ENCODE measurements at regions not wholly inside any gene's neighbourhood (a gene's known extent, or its start where the extent isn't known, plus 50 kb on each side); places are given as distances from the start of the nearest gene placed in this dataset.

DNA sequence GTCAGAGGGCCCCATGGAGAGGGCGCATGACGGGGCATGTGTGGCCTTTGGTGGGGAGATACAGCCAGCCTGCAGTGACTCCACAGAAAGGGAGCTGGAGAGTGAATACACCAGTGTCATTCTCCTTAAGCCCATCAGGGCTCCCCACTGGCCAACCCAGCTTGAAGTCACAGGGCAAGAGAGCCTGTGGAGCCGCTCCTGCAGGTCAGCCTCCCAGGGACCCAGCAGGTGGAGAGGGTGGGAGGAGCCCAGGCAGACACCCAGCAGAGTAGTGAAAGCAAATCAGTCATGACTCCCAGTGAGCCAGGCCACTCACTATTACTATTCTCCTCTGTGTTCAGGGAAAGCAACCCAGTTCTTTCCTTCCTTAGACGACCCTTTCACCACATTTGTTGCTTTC, 110.0 kb upstream of the CPM start:
- no peak for ATAC-seq

GRCh38 chr12:69044887-69045286, 111.9 kb upstream of the CPM start:
- Histone ChIP-seq H3K36me3 (no peaks in the 10 kb centered on the region), H3K4me1 (peaks cover 0 to 5% (median 0%) of the 10 kb centered on the region in 9 donors), H3K4me3 (no peak overlapping the region), H3K27ac (no peak overlapping the region), H3K9me3 (peaks cover 0 to 4% (median 0%) of the 10 kb centered on the region in 11 donors), H3K27me3 (no peaks in the 10 kb centered on the region)
- TF ChIP-seq CTCF (IDR thresholded peaks at IDR 0.05) = no peak
- intact Hi-C loops (cut with DNase I) = no loop called here
- no peak for ATAC-seq
- WGBS, 2 donors = 64 to 71% methylated on average over 2 of the region's 2 CpGs
- no peak for DNase-seq

More for the DNA sequence above, 110.0 kb upstream of the CPM start:
- Histone ChIP-seq H3K4me3 (no peak overlapping the region), H3K36me3 (no peaks in the 10 kb centered on the region), H3K27ac (no peak overlapping the region), H3K27me3 (no peaks in the 10 kb centered on the region), H3K4me1 (peaks cover 0 to 13% (median 0%) of the 10 kb centered on the region in 9 donors), H3K9me3 (no peaks in the 10 kb centered on the region)
- intact Hi-C loops (cut with DNase I) = no loop called here
- 56 to 65% methylated on average over 4 of the region's 4 CpGs for WGBS, 2 donors
- TF ChIP-seq CTCF (IDR thresholded peaks at IDR 0.05) = no peak
- DNase-seq = no peak

DNA sequence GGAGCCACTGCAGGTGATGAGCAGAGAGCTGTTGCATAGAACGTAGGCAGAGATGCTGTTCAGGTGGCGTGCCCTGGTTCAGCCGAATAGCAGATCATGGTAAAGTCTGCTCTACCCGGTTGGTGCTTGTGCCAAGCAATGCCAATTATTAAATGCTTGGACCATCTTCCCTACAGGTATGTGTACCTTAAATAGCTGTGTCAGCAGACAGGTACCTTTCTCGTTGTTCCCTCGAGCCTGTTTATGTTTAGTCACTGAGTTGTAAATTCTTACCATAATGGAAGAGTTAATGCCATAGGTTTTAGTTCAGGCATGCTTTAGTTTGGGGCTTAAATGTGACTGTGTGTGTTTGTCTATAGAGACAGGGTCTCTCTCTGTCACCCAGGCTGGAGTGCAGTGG, 112.5 kb upstream of the CPM start:
- Histone ChIP-seq H3K27me3 (no peaks in the 10 kb centered on the region), H3K9me3 (peaks cover 0 to 10% (median 0%) of the 10 kb centered on the region in 11 donors), H3K36me3 (no peaks in the 10 kb centered on the region), H3K4me1 (peaks cover 0 to under 1% (median 0%) of the 10 kb centered on the region in 9 donors), H3K27ac (no peak overlapping the region), H3K4me3 (no peak overlapping the region)
- intact Hi-C loops (cut with DNase I) = no loop called here
- 92 to 95% methylated on average over 6 of the region's 6 CpGs for WGBS, 2 donors
- DNase-seq = no peak
- ATAC-seq = no peak
- TF ChIP-seq CTCF (IDR thresholded peaks at IDR 0.05) = no peak

DNA sequence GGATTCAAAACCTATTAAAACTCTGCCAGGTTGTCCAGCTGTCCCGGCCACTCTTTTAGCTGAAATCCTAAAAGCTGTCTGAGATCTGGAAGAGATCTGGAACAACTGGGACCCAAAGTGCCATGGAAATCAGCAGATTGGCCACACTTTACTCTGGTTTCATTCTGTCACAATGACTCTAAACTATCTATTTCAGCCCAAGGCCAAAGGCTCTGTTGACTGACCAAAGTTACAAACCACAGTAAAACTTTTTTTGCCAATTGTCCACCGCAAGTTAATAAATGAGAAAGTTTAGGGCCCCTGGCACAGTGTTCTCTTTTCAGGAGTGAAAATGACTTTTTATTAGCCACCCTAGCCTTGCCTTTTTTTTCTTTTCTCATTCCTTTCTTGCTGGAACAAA, 113.4 kb upstream of the CPM start:
- TF ChIP-seq CTCF (IDR thresholded peaks at IDR 0.05) = no peak
- H3K4me1 ChIP-seq = no peaks in the 10 kb centered on the region
- no peak for ATAC-seq

More for the DNA sequence above, 113.4 kb upstream of the CPM start:
- H3K27ac ChIP-seq = no peak overlapping the region
- no peaks in the 10 kb centered on the region for H3K36me3 ChIP-seq
- no peak overlapping the region for H3K4me3 ChIP-seq
- peaks cover 0 to 15% (median 0%) of the 10 kb centered on the region in 11 donors for H3K9me3 ChIP-seq
- no peak for DNase-seq
- H3K27me3 ChIP-seq = no peaks in the 10 kb centered on the region
- 79 to 89% methylated on average over 2 of the region's 2 CpGs for WGBS, 2 donors
- intact Hi-C loops (cut with DNase I) = no loop called here

All from heart right ventricle (tissue), 16 donors.